ENCODE measurements at regions not wholly inside any gene's neighbourhood (a gene's known extent, or its start where the extent isn't known, plus 50 kb on each side); places are given as distances from the start of the nearest gene placed in this dataset.

DNA sequence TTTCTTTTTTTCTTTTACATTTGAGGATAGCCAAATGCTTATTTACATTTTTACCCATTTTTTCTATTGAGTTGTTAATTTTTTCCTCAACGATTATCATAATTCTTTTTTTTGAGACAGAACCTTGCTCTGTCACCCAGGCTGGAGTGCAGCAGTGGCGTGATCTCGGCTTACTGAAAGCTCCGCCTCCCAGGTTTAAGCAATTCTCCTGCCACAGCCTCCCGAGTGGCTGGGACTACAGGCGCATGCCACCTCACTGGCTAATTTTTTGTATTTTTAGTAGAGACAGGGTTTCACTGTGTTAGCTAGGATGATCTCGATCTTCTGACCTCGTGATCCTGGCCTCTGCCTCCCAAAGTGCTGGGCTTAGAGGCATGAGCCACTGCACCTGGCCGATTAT, 208.7 kb downstream of the LIG4 start:
- ATAC-seq (no peak), DNase-seq (no peak)
- intact Hi-C loops (cut with DNase I) = no loop called here
- no peaks in the 10 kb centered on the region for H3K36me3 ChIP-seq
- no peaks in the 10 kb centered on the region for H3K9me3 ChIP-seq
- H3K27me3 ChIP-seq = no peaks in the 10 kb centered on the region
- WGBS (ENCODE audit: insufficient coverage, low coverage, low lambda C conversion rate, missing lambda C conversion rate) = 82% methylated on average over 9 of the region's 9 CpGs
- H3K4me3 ChIP-seq = no peak overlapping the region
- no peak overlapping the region for H3K27ac ChIP-seq
- no peak for TF ChIP-seq CTCF (IDR thresholded peaks at IDR 0.05)
- TF ChIP-seq POLR2A (IDR thresholded peaks at IDR 0.05) = no peak
- no peaks in the 10 kb centered on the region for H3K4me1 ChIP-seq

DNA sequence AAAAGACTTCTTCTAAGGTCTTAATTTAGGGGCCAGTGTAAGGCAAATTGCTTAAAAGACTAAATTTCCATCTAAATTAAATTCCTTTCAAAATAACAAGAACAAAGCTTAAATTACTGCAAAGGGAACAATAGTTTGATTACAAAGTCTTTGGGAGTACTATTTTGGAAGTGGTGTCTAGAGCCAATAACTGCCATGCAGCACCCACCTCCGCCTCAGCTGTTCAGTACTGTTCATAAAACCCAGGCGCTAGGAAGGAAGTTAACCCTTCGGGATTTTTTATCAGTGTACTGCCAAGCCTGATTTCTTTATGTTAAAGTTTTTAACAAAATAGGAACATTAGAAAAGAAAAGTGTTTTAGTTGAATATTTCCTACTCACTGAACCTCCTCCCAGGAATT, 210.1 kb downstream of the LIG4 start:
- ATAC-seq = no peak
- Histone ChIP-seq H3K27me3 (no peaks in the 10 kb centered on the region), H3K4me3 (no peak overlapping the region), H3K27ac (no peak overlapping the region), H3K36me3 (no peaks in the 10 kb centered on the region), H3K9me3 (no peaks in the 10 kb centered on the region), H3K4me1 (no peaks in the 10 kb centered on the region)
- WGBS (ENCODE audit: insufficient coverage, low coverage, low lambda C conversion rate, missing lambda C conversion rate) = 62% methylated on average over 3 of the region's 3 CpGs
- TF ChIP-seq CTCF (IDR thresholded peaks at IDR 0.05) (no peak), POLR2A (IDR thresholded peaks at IDR 0.05) (no peak)
- DNase-seq = no peak
- intact Hi-C loops (cut with DNase I) = no loop called here

DNA sequence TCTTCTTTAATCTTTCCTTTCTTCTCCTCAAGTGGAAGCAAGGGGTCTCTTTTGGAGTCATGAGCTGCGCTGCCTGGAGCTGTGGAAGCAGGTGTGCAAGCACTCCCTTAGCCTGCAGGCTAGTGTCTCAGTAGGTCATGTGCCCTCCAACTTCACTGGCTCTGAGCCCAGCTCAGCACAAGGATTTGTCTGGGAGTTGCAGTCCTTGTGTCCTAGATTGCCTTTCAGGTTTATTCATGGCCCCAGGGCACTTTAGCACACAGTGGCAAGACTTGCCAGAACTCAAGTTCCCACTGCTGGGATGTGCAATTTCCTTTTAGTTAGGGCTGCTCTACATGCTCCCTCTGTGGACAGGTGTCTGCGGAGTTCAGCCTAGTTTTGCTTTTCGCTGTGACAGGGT, 211.7 kb downstream of the LIG4 start:
- Histone ChIP-seq H3K36me3 (no peaks in the 10 kb centered on the region), H3K9me3 (no peaks in the 10 kb centered on the region), H3K27ac (no peak overlapping the region), H3K4me1 (no peaks in the 10 kb centered on the region), H3K27me3 (no peaks in the 10 kb centered on the region), H3K4me3 (no peak overlapping the region)
- TF ChIP-seq POLR2A (IDR thresholded peaks at IDR 0.05) = no peak
- no peak for TF ChIP-seq CTCF (IDR thresholded peaks at IDR 0.05)
- 76% methylated on average over 3 of the region's 3 CpGs for WGBS (ENCODE audit: insufficient coverage, low coverage, low lambda C conversion rate, missing lambda C conversion rate)
- intact Hi-C loops (cut with DNase I) = no loop called here
- DNase-seq (no peak), ATAC-seq (no peak)

GRCh38 chr13:108000998-108001397, 214.3 kb downstream of the LIG4 start:
- ATAC-seq (no peak), DNase-seq (no peak)
- intact Hi-C loops (cut with DNase I) = no loop called here
- Histone ChIP-seq H3K27ac (no peak overlapping the region), H3K27me3 (no peaks in the 10 kb centered on the region), H3K9me3 (no peaks in the 10 kb centered on the region), H3K36me3 (no peaks in the 10 kb centered on the region), H3K4me1 (no peaks in the 10 kb centered on the region), H3K4me3 (no peak overlapping the region)
- WGBS (ENCODE audit: insufficient coverage, low coverage, low lambda C conversion rate, missing lambda C conversion rate) = 86% methylated on average over 2 of the region's 3 CpGs
- no peak for TF ChIP-seq POLR2A (IDR thresholded peaks at IDR 0.05)
- no peak for TF ChIP-seq CTCF (IDR thresholded peaks at IDR 0.05)

- TF ChIP-seq CTCF (IDR thresholded peaks at IDR 0.05) (no peak), POLR2A (IDR thresholded peaks at IDR 0.05) (no peak)
- H3K4me3 ChIP-seq = no peak overlapping the region
- intact Hi-C loops (cut with DNase I) = no loop called here
- H3K4me1 ChIP-seq = no peaks in the 10 kb centered on the region
- H3K36me3 ChIP-seq = no peaks in the 10 kb centered on the region
- 65% methylated on average over 3 of the region's 3 CpGs for WGBS (ENCODE audit: insufficient coverage, low coverage, low lambda C conversion rate, missing lambda C conversion rate)
- H3K27me3 ChIP-seq = no peaks in the 10 kb centered on the region
- ATAC-seq (no peak), DNase-seq (no peak)
- no peak overlapping the region for H3K27ac ChIP-seq
- no peaks in the 10 kb centered on the region for H3K9me3 ChIP-seq
Measured at GRCh38 chr13:107999751-108000150, 215.6 kb downstream of the LIG4 start.
